Smooth muscle cell (in vitro differentiated cells): ENCODE measurements at regions not wholly inside any gene's neighbourhood (a gene's known extent, or its start where the extent isn't known, plus 50 kb on each side); places are given as distances from the start of the nearest gene placed in this dataset.

Source experiments
- DNase-seq: peaks from one replicate; lab custom pipeline; 2025; ENCODE audit not compliant: unreplicated experiment; lab: John Stamatoyannopoulos, UW
- H2AFZ ChIP-seq: fragments of 200-600 bp; sonication (generic); 2 replicates; pipeline ENCODE4 v1.6.0; 2016; ENCODE audit warnings: antibody characterized with exemption, low read depth, mild to moderate bottlenecking
- H3F3A ChIP-seq: fragments of 200-600 bp; sonication (generic); 2 replicates; pipeline ENCODE4 v1.6.0; 2017; ENCODE audit warnings: antibody characterized with exemption, low read depth
- H3K27ac ChIP-seq: fragments of 200-600 bp; sonication (generic); 2 replicates; pipeline ENCODE4 v1.5.1; 2016; ENCODE audit warnings: low read depth, mild to moderate bottlenecking
- H3K27me3 ChIP-seq: fragments of 200-600 bp; sonication (generic); 2 replicates; pipeline ENCODE4 v1.6.1; 2016; ENCODE audit warnings: low read depth, mild to moderate bottlenecking
- H3K36me3 ChIP-seq: fragments of 200-600 bp; sonication (generic); 2 replicates; pipeline ENCODE4 v1.5.1; 2016; ENCODE audit warnings: low read depth
- H3K4me1 ChIP-seq: fragments of 200-600 bp; sonication (generic); 2 replicates; pipeline ENCODE4 v1.5.1; 2016; ENCODE audit warnings: low read depth
- H3K4me2 ChIP-seq: fragments of 200-600 bp; sonication (generic); 2 replicates; pipeline ENCODE4 v1.6.0; 2016; ENCODE audit warnings: mild to moderate bottlenecking
- H3K4me3 ChIP-seq: fragments of 200-600 bp; sonication (generic); 2 replicates; pipeline ENCODE4 v1.5.1; 2016; ENCODE audit warnings: mild to moderate bottlenecking
- H3K79me2 ChIP-seq: fragments of 200-600 bp; sonication (generic); 2 replicates; pipeline ENCODE4 v1.6.0; 2016; ENCODE audit warnings: low read depth, mild to moderate bottlenecking
- H3K9ac ChIP-seq: fragments of 200-600 bp; sonication (generic); 2 replicates; pipeline ENCODE4 v1.6.0; 2016; ENCODE audit warnings: low read depth
- H3K9me3 ChIP-seq: fragments of 200-600 bp; sonication (generic); replicated peaks from 2 replicates; pipeline ENCODE4 v1.5.1; 2016; ENCODE audit warnings: low read depth
- H4K20me1 ChIP-seq: fragments of 200-600 bp; sonication (generic); 2 replicates; pipeline ENCODE4 v1.6.0; 2016; ENCODE audit warnings: low read depth
- CTCF ChIP-seq: fragments of 200-600 bp; sonication (generic); IDR thresholded peaks from 2 replicates; pipeline ENCODE4 v1.5.1; 2017; ENCODE audit warnings: borderline replicate concordance, mild to moderate bottlenecking, antibody characterized with exemption; ENCODE audit not compliant: insufficient read depth, poor library complexity, severe bottlenecking
- WGBS: methylation state at CpG from one replicate; pipeline ENCODE4 v1.1.7; 2016; ENCODE audit warnings: low lambda C conversion rate; 5-methylcytosine and 5-hydroxymethylcytosine counted together

GRCh38 chr18:42305869-42306593 is 351.0 kb downstream of the PIK3C3 start:
- Histone ChIP-seq H3F3A (no peaks in the 10 kb centered on the region), H4K20me1 (no peaks in the 10 kb centered on the region), H3K4me1 (no peaks in the 10 kb centered on the region), H3K4me3 (no peak overlapping the region), H3K9ac (no peak overlapping the region), H3K27me3 (no peaks in the 10 kb centered on the region), H2AFZ (no peak overlapping the region), H3K4me2 (no peak overlapping the region), H3K9me3 (no peaks in the 10 kb centered on the region), H3K36me3 (no peaks in the 10 kb centered on the region), H3K79me2 (no peaks in the 10 kb centered on the region), H3K27ac (no peak overlapping the region)
- no peak for TF ChIP-seq CTCF
- WGBS = 55% methylated on average over 3 of the region's 3 CpGs
- DNase-seq = no peak

- no peak overlapping the region for H3K4me3 ChIP-seq
- H3K4me1 ChIP-seq = no peaks in the 10 kb centered on the region
- no peak for DNase-seq
These were observed 351.6 kb downstream of the PIK3C3 start for GRCh38 chr18:42306594-42306980.

GRCh38 chr18:42310956-42311355 is 355.9 kb downstream of the PIK3C3 start:
- Histone ChIP-seq H2AFZ (no peak overlapping the region), H3K9me3 (no peaks in the 10 kb centered on the region), H3K36me3 (no peaks in the 10 kb centered on the region), H3K79me2 (no peaks in the 10 kb centered on the region), H3K4me2 (no peak overlapping the region), H3K4me1 (no peaks in the 10 kb centered on the region), H3K27me3 (no peaks in the 10 kb centered on the region), H3F3A (no peaks in the 10 kb centered on the region), H3K9ac (no peak overlapping the region), H3K27ac (no peak overlapping the region), H3K4me3 (no peak overlapping the region), H4K20me1 (no peaks in the 10 kb centered on the region)
- DNase-seq = no peak
- WGBS = 69% methylated on average over 3 of the region's 3 CpGs
- no peak for TF ChIP-seq CTCF

More at GRCh38 chr18:42306594-42306980, 351.6 kb downstream of the PIK3C3 start:
- Histone ChIP-seq H3K27me3 (no peaks in the 10 kb centered on the region), H3K9me3 (no peaks in the 10 kb centered on the region), H3F3A (no peaks in the 10 kb centered on the region), H3K4me2 (no peak overlapping the region), H3K36me3 (no peaks in the 10 kb centered on the region), H3K79me2 (no peaks in the 10 kb centered on the region), H3K9ac (no peak overlapping the region), H3K27ac (no peak overlapping the region), H4K20me1 (no peaks in the 10 kb centered on the region), H2AFZ (no peak overlapping the region)
- TF ChIP-seq CTCF = no peak

GRCh38 chr18:42326752-42327151 is 371.7 kb downstream of the PIK3C3 start:
- H3K4me2 ChIP-seq = no peak overlapping the region
- H4K20me1 ChIP-seq = no peaks in the 10 kb centered on the region
- no peak overlapping the region for H3K27ac ChIP-seq
- no peak overlapping the region for H3K4me3 ChIP-seq
- H2AFZ ChIP-seq = no peak overlapping the region
- no peaks in the 10 kb centered on the region for H3K9me3 ChIP-seq
- H3K4me1 ChIP-seq = no peaks in the 10 kb centered on the region
- 100% methylated on average over 1 of the region's 1 CpG for WGBS
- no peaks in the 10 kb centered on the region for H3K36me3 ChIP-seq
- H3F3A ChIP-seq = no peaks in the 10 kb centered on the region
- no peaks in the 10 kb centered on the region for H3K27me3 ChIP-seq
- no peak overlapping the region for H3K9ac ChIP-seq
- no peaks in the 10 kb centered on the region for H3K79me2 ChIP-seq
- DNase-seq = no peak
- TF ChIP-seq CTCF = no peak
